NCI-H82 (cell line): ENCODE measurements at regions not wholly inside any gene's neighbourhood (a gene's known extent, or its start where the extent isn't known, plus 50 kb on each side); places are given as distances from the start of the nearest gene placed in this dataset.
"Not testable (repeated sequence)": the region's sequence is repeated elsewhere in the genome, so short reads cannot be mapped to it uniquely, and the experiment has no call there.

Experiments
- DNase-seq: peaks from one replicate; lab custom pipeline; 2025; lab: John Stamatoyannopoulos, UW

DNA sequence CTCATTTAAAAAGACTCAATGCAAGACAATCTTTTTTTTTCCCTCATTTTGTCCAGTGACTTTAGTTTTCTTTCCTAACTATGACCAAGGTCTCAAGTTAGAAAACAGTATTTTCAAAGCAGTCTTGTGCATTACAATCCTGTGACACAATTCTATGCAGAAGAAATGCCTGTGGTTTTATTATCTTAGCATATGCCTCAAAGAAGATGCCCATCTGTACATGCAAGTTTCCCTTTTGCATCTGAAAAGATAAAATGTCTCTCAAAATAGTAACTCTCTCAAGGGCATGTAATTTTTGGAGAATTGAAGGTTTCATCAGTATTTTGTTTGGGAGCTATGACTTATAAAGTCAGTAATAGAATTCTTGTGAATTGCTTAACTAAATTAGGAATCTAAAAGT is 292.0 kb upstream of the SUCLG2 start:
- DNase-seq: no peak

DNA sequence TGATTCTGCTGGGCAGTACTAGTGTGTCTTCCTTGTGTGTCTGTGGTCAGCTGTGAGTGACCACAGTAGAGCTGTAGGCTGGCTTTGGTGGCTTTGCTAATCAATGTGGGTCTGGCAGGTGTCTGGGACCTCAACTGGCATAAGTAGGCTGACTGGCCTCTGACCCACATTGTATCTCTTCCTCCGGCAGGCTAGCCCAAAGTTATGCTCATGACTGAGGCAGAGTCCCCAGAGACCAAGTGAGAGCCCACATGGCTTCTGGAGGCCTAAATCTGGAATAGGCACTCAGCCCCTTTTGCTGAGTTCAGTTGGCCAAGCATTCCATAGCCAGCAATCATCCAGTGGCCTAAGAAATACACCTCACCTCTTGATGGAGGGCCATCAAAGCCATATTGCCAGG is 289.1 kb upstream of the SUCLG2 start:
- no peak for DNase-seq

DNA sequence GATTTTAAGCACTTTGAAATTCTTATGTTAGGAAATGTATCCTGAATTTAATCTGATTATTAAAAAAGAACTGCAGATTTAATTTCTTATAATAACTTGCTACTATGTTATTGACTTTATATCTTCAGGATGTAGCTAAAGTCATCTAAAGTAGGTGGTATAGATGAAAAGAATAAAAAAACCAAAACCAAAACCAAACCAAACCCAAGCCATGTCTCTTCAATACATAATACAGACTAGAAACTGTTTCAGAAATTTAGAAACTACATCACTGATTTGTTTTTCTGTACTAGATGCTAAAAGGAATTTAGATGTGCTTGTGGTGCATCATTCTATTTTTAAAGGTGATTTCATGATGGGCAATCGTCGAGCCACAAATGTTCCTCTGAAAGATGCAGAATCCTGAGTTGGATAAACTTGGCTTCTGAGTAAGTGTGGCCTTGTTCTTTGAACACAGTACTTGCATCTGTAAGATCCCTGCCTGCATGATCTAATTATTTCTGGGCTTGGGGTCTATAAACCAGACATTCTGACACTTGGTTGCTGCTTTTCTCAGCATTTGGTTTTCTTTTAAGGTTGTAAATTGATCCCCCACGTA is 287.1 kb upstream of the SUCLG2 start:
- no peak for DNase-seq

DNA sequence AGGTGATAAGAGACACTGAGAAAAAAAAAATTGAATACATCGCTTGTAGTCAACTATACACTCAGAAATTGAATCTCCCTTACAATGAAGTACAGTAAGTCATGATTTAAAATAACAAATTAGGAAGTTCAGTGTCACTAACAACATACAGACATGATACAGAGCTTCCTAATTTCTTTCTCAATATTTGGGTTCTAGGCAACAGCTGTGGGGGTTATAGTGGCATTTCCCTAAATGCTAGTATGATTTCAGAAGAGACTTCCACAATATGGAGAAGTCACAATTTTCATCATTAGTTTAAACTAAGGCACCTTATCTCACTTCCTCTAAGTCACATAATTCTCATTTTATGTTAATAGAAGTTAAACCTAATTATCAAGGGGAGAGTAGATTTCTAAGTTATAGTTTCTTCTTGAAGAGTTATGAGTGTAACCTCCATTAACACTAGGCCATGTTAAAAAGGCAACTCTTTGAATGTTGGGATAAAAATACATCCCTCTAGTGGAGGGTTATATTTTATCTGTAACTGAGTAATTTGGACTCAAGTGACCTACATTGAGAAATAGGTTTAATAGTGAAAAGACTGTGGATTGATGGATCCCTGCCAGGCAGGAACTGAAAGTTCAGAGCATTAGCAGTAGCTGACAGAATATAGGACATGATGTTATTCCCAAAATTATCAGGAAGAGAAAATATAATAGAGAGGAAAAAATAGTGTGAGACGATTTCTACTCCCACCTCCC is 286.0 kb upstream of the SUCLG2 start:
- no peak for DNase-seq

DNA sequence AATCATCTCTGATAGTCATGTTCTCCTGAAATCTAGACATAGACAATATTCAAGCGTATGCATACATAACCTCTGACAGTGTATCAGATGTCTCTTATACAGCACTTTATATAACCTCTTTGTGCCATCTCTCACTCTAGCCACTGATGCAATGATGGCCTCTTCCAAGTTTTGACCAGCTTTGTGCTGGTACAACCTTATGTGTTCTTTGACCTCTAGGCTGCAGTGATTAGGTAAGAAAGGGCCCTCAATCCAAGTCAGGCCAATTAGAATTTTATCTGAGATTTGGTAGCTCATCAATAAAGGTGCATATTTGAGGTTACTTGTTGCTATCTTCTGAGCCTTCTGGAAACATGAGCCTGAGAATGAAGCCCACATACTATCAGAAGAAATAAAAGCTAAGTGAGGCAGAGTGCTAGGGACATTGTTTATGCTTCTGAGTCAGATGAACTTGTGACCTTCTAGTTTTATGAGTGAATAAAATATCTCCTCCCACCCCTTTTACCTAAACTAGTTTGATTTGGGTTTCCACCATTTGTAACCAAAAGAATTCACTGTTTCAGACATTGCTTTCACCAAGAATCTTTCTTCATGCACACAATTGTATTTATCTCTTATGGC is 283.2 kb upstream of the SUCLG2 start:
- no peak for DNase-seq

- DNase-seq: not testable (repeated sequence)
These were observed 276.0 kb upstream of the SUCLG2 start for GRCh38 chr3:67930394-67930793.

DNA sequence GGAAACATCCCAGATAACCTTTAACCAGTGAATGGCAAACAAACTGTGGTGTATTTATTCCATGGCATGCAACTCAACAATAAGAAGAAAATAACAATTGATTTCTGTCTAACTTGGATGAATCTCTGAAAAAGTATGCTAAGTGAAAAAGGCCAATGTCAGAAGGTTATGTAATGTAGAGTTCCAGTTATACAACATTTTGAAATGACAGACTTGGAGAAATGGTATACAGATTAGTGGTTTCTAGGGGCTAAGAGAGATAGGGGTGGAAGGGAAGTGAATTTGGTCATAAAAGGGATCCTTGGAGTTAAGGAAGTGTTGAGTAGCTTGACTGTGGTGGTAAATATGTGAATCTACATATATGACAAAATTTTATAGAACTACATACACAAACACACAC is 269.4 kb upstream of the SUCLG2 start:
- DNase-seq: no peak

DNA sequence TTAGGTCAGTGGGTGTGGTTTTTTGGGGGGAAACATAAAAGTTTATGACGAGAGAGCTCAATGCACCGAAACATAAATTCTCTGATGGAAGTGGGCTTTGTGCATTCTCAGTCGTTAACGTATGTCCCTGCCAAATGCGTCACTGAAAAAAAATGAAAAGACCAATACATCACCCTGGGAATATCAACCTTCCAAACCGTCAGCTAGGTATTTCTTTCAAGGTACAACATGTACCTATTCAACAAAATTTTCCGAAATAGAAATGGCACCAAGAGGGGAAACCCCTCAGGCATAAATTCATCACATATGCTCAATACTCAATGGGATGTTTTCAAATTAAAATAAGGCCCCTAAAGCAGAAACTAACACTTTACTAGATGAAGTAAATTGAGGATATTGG is 266.6 kb upstream of the SUCLG2 start:
- DNase-seq: no peak

DNA sequence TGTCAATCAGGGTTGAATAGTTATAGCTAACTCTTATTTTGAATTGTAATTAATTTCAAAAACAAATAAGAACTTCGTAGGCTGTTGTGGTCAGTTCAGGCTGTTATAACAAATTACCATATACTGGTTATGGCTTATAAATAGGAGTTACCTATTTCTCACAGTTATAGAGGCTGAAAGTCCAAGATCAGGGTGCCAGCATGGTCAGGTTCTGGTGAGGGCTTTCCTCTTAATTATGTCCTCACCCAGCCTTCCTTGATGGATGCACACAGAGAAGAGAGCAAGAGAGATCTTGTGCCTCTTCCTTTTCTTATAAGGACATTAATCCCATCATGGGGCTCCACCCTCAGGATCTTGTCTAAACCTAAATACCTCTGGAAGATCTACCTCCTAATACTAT is 265.9 kb upstream of the SUCLG2 start:
- DNase-seq: no peak

DNA sequence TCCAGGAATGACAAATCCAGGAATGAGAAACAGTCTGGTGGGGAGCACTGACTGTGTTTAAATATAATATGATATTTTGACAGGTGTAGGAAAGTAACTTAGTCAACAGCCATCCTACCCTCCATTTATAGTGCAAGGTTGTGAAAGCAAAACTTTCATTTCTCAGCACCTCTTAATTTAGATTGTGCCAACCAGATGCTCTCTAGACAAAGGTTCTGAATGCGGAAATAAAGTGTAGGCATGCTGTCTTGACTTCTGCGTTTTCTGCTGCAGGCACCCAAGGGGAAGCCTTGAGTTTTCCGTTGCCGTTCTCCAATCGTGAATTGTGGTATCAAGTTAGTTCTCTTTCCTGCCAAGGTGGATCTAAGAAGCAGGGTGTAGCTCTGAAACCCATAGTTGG is 261.9 kb upstream of the SUCLG2 start:
- no peak for DNase-seq

- no peak for DNase-seq
These were observed 253.3 kb upstream of the SUCLG2 start for GRCh38 chr3:67907735-67908134.

- no peak for DNase-seq
These were observed 251.8 kb upstream of the SUCLG2 start for GRCh38 chr3:67906261-67906660.

GRCh38 chr3:67901681-67902080 is 247.3 kb upstream of the SUCLG2 start:
- no peak for DNase-seq

DNA sequence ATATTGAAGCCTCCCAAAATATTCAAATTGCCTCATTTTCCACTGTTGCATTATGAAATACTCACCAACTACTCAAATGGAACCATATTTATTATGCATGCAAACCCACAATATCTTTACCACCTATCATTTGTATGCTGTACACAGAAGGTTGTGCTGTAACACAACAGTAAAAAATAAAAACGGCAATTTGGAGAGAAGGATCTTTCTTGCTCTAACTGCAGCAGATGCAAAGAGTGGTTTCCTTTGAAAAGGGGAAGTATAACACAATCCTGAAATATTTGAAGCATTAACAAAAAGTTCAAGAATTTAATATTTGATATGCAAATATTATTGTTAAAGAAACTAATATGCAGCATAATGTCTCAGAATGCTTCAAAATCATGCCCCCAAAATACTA is 244.5 kb upstream of the SUCLG2 start:
- DNase-seq: no peak

GRCh38 chr3:67897351-67898336 is 243.2 kb upstream of the SUCLG2 start:
- DNase-seq: no peak

DNA sequence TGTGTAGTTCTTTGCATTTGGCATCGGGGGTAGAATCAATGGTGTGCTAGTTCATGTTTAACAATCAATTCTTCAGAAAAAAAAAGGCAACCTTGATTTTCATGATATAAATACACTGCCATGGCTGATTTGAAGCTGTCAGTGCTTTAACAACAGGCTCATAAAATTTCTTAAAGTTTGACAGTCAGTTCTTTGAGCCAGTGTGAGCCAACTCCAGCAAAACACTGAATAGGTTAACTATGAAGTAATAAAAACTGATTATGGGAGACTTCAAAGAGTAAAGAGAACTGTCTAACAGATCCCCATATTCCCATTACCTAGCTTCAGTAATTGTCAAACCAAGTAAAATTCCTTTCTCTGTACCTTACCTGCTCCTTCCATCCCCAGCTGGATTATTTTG is 241.7 kb upstream of the SUCLG2 start:
- DNase-seq: no peak

- no peak for DNase-seq
These were observed 240.1 kb upstream of the SUCLG2 start for GRCh38 chr3:67894510-67894909.

DNA sequence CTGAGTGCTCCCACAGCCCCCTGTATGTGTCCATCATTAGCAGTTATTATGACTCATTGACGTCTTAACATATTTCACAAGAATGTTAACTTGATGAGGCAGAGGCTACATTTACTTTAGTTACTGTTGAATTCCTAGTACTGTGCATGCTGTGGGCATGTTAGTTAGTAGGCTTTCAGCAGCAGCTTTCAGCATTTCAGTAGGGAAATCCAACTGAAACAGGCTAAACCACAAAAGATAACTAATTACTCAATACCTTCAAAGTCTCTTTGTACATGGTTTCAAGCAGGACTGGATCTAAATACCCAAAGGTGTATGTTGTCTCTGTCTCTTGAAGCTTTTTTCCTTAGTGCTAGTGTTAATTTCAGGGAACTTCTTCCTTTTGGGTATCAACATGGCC is 229.9 kb upstream of the SUCLG2 start:
- DNase-seq: no peak

GRCh38 chr3:67883766-67884165 is 229.4 kb upstream of the SUCLG2 start:
- DNase-seq: no peak

GRCh38 chr3:67882981-67883380 is 228.6 kb upstream of the SUCLG2 start:
- DNase-seq: no peak

DNA sequence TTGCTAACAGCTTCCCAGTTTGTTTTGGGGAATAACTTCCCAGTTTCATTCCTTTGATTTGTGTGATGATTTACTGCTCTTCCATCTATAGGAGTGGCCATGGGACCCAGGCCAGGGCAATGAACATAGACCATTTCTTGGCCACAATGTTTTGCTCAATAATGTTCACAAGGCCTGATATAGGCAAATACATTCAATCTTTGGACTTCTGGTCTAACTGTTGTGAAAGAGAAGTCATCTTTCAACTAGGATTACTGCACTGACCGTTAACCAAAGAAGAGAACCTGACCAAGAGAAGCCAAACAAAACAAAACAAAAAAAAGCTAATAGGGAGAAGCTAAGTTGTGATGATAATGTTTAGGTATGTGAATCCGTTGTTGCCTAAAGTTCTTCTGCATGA is 221.8 kb upstream of the SUCLG2 start:
- no peak for DNase-seq

DNA sequence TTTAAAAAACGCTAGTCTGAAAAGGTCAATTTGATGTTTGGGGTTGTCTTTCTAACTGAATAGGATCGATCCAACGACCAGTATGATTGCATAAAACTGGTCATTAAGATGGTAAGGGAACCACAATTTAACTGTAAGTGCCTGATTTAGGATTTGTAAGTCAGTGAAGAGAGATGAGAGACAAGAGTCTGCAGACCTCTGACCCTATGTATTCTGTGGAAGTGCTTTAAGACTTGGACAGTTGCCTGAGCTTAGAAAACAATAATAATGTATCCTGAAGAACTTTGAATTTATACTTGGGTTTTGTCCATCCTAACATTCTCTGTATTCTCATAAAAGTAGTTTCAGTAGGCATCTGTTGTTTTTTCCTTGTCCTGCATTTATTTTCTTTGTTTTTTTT is 221.4 kb upstream of the SUCLG2 start:
- no peak for DNase-seq
